H1 (cell line): ENCODE measurements at regions not wholly inside any gene's neighbourhood (a gene's known extent, or its start where the extent isn't known, plus 50 kb on each side); places are given as distances from the start of the nearest gene placed in this dataset.

ENCODE experiments used
- CTCF ChIA-PET: fragments of 300-600 bp; sonication (Branson Sonifier 250); formaldehyde crosslinking; loops from one replicate; lab custom pipeline; 2021; ENCODE audit not compliant: partially characterized antibody; lab: Charles Lee
- POLR2A ChIA-PET: fragments of 300-600 bp; sonication (Branson Sonifier 250); formaldehyde crosslinking; loops from one replicate; lab custom pipeline; 2021; ENCODE audit warnings: inconsistent platforms; ENCODE audit not compliant: partially characterized antibody; lab: Charles Lee
- DNase-seq, 2 experiments: peaks; one replicate each; pipeline versions ENCODE4 v3.0.0 to v3.0.0-alpha.2; 2010 to 2022; ENCODE audit warnings: low spot score in 2 of 2, low read depth in 1 of 2, mixed read lengths in 1 of 2
- FAIRE-seq: peaks from 2 replicates; lab custom pipeline; 2011; peaks lifted over from hg19 to GRCh38; lab: Jason Lieb, UNC
- H2AFZ ChIP-seq: 2 replicates; pipeline ENCODE4 v1.8.1; 2012; ENCODE audit warnings: low read length, inconsistent platforms
- H2AK5ac ChIP-seq: 2 replicates; pipeline ENCODE4 v1.6.1; 2013; ENCODE audit warnings: low read depth, low read length
- H2BK120ac ChIP-seq: replicated peaks from 2 replicates; pipeline ENCODE3; 2013; ENCODE audit warnings: low read depth, low read length, inconsistent platforms
- H2BK12ac ChIP-seq: 2 replicates; pipeline ENCODE4 v1.6.1; 2013; ENCODE audit warnings: low read depth, low read length
- H2BK15ac ChIP-seq: 2 replicates; pipeline ENCODE4 v1.6.1; 2013; ENCODE audit warnings: low read length
- H2BK20ac ChIP-seq: 2 replicates; pipeline ENCODE4 v1.6.1; 2013; ENCODE audit warnings: low read length
- H2BK5ac ChIP-seq: 2 replicates; pipeline ENCODE4 v1.6.1; 2013; ENCODE audit warnings: low read depth, low read length
- H3K14ac ChIP-seq: 2 replicates; pipeline ENCODE4 v1.6.1; 2013; ENCODE audit warnings: inconsistent platforms; ENCODE audit not compliant: insufficient read length
- H3K18ac ChIP-seq: 2 replicates; pipeline ENCODE4 v1.6.1; 2013; ENCODE audit warnings: low read length; ENCODE audit errors: extremely low read depth
- H3K23ac ChIP-seq: 2 replicates; pipeline ENCODE4 v1.6.1; 2013; ENCODE audit warnings: inconsistent platforms; ENCODE audit not compliant: insufficient read length
- H3K23me2 ChIP-seq: 2 replicates; pipeline ENCODE4 v1.6.1; 2013; ENCODE audit warnings: low read depth, low read length
- H3K27ac ChIP-seq: 2 replicates; pipeline ENCODE4 v1.6.1; 2011; ENCODE audit warnings: low read depth, low read length, inconsistent platforms
- H3K27me3 ChIP-seq, 4 experiments: replicated peaks in 1 of 4; 1 replicate in 1 of 4; 2 replicates in 3 of 4; pipeline versions ENCODE4 v1.6.1 to v1.8.1; 2011 to 2013; ENCODE audit warnings: low read length in 3 of 4, mild to moderate bottlenecking in 3 of 4, inconsistent platforms in 2 of 4, mixed read lengths in 2 of 4, moderate library complexity in 1 of 4; ENCODE audit not compliant: control insufficient read depth in 3 of 4, insufficient read depth in 3 of 4; ENCODE audit errors: extremely low read depth in 1 of 4
- H3K36me3 ChIP-seq, 4 experiments: 2 replicates each; pipeline versions ENCODE4 v1.6.1 to v1.8.1; 2011 to 2013; ENCODE audit warnings: mild to moderate bottlenecking in 4 of 4, low read length in 3 of 4, moderate library complexity in 2 of 4, control low read depth in 1 of 4, inconsistent platforms in 1 of 4; ENCODE audit not compliant: insufficient read depth in 4 of 4, control insufficient read depth in 2 of 4
- H3K4ac ChIP-seq: replicated peaks from 2 replicates; pipeline ENCODE3; 2013; ENCODE audit warnings: low read length, low read depth, mixed read lengths, inconsistent platforms; ENCODE audit not compliant: insufficient read length
- H3K4me1 ChIP-seq, 4 experiments: replicated peaks in 1 of 4; 1 replicate in 1 of 4; 2 replicates in 3 of 4; pipeline versions ENCODE4 v1.6.1 to v1.8.1; 2011 to 2013; ENCODE audit warnings: low read length in 3 of 4, inconsistent platforms in 2 of 4, mixed read lengths in 1 of 4; ENCODE audit not compliant: insufficient read depth in 4 of 4, control insufficient read depth in 3 of 4
- H3K4me2 ChIP-seq, 2 experiments: 2 replicates each; pipeline versions ENCODE4 v1.6.1 to v1.8.1; 2011 to 2013; ENCODE audit warnings: low read depth in 2 of 2, low read length in 2 of 2, control low read depth in 1 of 2, inconsistent platforms in 1 of 2, mild to moderate bottlenecking in 1 of 2; ENCODE audit not compliant: insufficient read depth in 1 of 2
- H3K4me3 ChIP-seq, 4 experiments: fragments of 200-600, 300-600 bp in 1 of 4; sonication (generic), shearing (Covaris generic), sonication (Bioruptor Twin) in 1 of 4; 2 replicates each; pipeline versions ENCODE4 v1.5.1 to v1.8.1; 2011 to 2016; ENCODE audit warnings: low read length in 4 of 4, low read depth in 3 of 4, control low read depth in 2 of 4, inconsistent platforms in 2 of 4, mild to moderate bottlenecking in 2 of 4, mixed read lengths in 1 of 4, moderate library complexity in 1 of 4; ENCODE audit not compliant: insufficient read depth in 2 of 4; ENCODE audit errors: extremely low read depth in 1 of 4
- H3K56ac ChIP-seq: replicated peaks from 2 replicates; pipeline ENCODE3; 2013; ENCODE audit warnings: low read depth, mild to moderate bottlenecking, mixed read lengths, low read length, inconsistent platforms; ENCODE audit not compliant: insufficient read length
- H3K79me1 ChIP-seq: 2 replicates; pipeline ENCODE4 v1.6.1; 2013; ENCODE audit warnings: low read depth, low read length, control low read depth
- H3K79me2 ChIP-seq, 2 experiments: 2 replicates each; pipeline versions ENCODE4 v1.6.1 to v1.8.1; 2012 to 2013; ENCODE audit warnings: low read length in 2 of 2, mild to moderate bottlenecking in 2 of 2, inconsistent platforms in 1 of 2; ENCODE audit not compliant: insufficient read depth in 2 of 2, control insufficient read depth in 1 of 2
- H3K9ac ChIP-seq, 4 experiments: replicated peaks in 1 of 4; 1 replicate in 1 of 4; 2 replicates in 3 of 4; pipeline versions ENCODE4 v1.6.1 to v1.8.1; 2011 to 2013; ENCODE audit warnings: low read depth in 3 of 4, low read length in 3 of 4, control low read depth in 2 of 4, mild to moderate bottlenecking in 2 of 4, moderate library complexity in 2 of 4, inconsistent platforms in 1 of 4; ENCODE audit errors: extremely low read depth in 1 of 4
- H3K9me3 ChIP-seq, 2 experiments: 2 replicates each; pipeline versions ENCODE4 v1.6.1 to v1.8.1; 2012 to 2013; ENCODE audit warnings: mild to moderate bottlenecking in 2 of 2, moderate library complexity in 2 of 2, control low read depth in 1 of 2, inconsistent platforms in 1 of 2, low read depth in 1 of 2, low read length in 1 of 2, mixed read lengths in 1 of 2; ENCODE audit not compliant: insufficient read depth in 2 of 2
- H4K20me1 ChIP-seq, 2 experiments: replicated peaks in 1 of 2; 2 replicates each; pipeline versions ENCODE3 to v1.8.1; 2011 to 2013; ENCODE audit warnings: inconsistent platforms in 2 of 2, low read length in 2 of 2, mild to moderate bottlenecking in 1 of 2; ENCODE audit not compliant: insufficient read depth in 2 of 2, control insufficient read depth in 1 of 2
- H4K5ac ChIP-seq: 2 replicates; pipeline ENCODE4 v1.6.1; 2013; ENCODE audit warnings: low read length, low read depth, mixed read lengths, inconsistent platforms; ENCODE audit not compliant: insufficient read length
- H4K8ac ChIP-seq: 2 replicates; pipeline ENCODE4 v1.8.0; 2013; ENCODE audit warnings: mild to moderate bottlenecking, moderate library complexity, low read length, inconsistent platforms; ENCODE audit not compliant: insufficient read depth; ENCODE audit errors: extremely low read depth
- H4K91ac ChIP-seq: replicated peaks from 2 replicates; pipeline ENCODE3; 2013; ENCODE audit warnings: low read length, mixed read lengths, inconsistent platforms; ENCODE audit not compliant: insufficient read length
- BACH1 ChIP-seq: IDR thresholded peaks from 2 replicates; pipeline ENCODE4 v1.6.1; 2012; ENCODE audit warnings: low read length, improper control_type of control experiment
- E2F6 ChIP-seq: IDR thresholded peaks from 2 replicates; pipeline ENCODE4 v1.6.1; 2012; ENCODE audit warnings: inconsistent platforms
- EGR1 ChIP-seq: IDR thresholded peaks from 2 replicates; pipeline ENCODE4 v1.6.1; 2011; ENCODE audit warnings: low read depth, low read length, borderline replicate concordance
- RBBP5 ChIP-seq: IDR thresholded peaks from 2 replicates; pipeline ENCODE4 v1.7.1; 2012; ENCODE audit warnings: low read depth, mild to moderate bottlenecking, inconsistent platforms, low read length, moderate library complexity, borderline replicate concordance
- WGBS, 2 experiments: shearing (Covaris generic) in 1 of 2; methylation state at CpG; one replicate each; pipeline versions ENCODE4 v1.1.6 to v1.1.7; 2013 to 2015; ENCODE audit warnings: low lambda C conversion rate in 2 of 2, mixed read lengths in 2 of 2, inconsistent platforms in 1 of 2, low coverage in 1 of 2, missing lambda C conversion rate in 1 of 2; ENCODE audit not compliant: insufficient replicate concordance in 2 of 2, insufficient coverage in 1 of 2, insufficient read length in 1 of 2; ENCODE audit errors: extremely low coverage in 1 of 2, missing lambda C conversion rate in 1 of 2; 5-methylcytosine and 5-hydroxymethylcytosine counted together

GRCh38 chr6:105907991-105908390 lies 178.1 kb upstream of the PRDM1 start:
- Histone ChIP-seq H3K9ac (no peak overlapping the region), H3K56ac (no peak overlapping the region), H2AFZ (no peak overlapping the region), H4K91ac (no peak overlapping the region), H3K4me2 (no peak overlapping the region), H2BK12ac (no peak overlapping the region), H3K23me2 (no peaks in the 10 kb centered on the region), H3K4ac (no peak overlapping the region), H3K27me3 (no peaks in the 10 kb centered on the region), H4K8ac (no peak overlapping the region), H3K4me1 (no peaks in the 10 kb centered on the region), H3K14ac (no peak overlapping the region), H3K79me1 (no peaks in the 10 kb centered on the region), H2BK15ac (no peak overlapping the region), H2AK5ac (no peak overlapping the region), H3K79me2 (no peaks in the 10 kb centered on the region), H3K9me3 (no peaks in the 10 kb centered on the region), H3K23ac (no peak overlapping the region), H2BK120ac (no peak overlapping the region), H3K27ac (no peak overlapping the region), H3K36me3 (no peaks in the 10 kb centered on the region), H4K5ac (no peak overlapping the region), H2BK20ac (no peak overlapping the region), H2BK5ac (no peak overlapping the region), H3K4me3 (no peak overlapping the region), H3K18ac (no peak overlapping the region), H4K20me1 (no peaks in the 10 kb centered on the region)
- no peak for DNase-seq
- no peak for TF ChIP-seq EGR1
- no peak for TF ChIP-seq E2F6
- no peak for TF ChIP-seq RBBP5
- no peak for TF ChIP-seq BACH1
- POLR2A ChIA-PET, result no interaction called here
- CTCF ChIA-PET, result interaction anchor here (0.7 kb wide), 1 partner anchor 104 kb away, joined by 3 read pairs; no protein-coding TSS in a partner anchor
- FAIRE-seq, result no peak
- WGBS, 2 experiments, result 91% methylated on average over 5 of the region's 5 CpGs; no CpG with 5 or more reads in 1 of the 2 experiments
